ENCODE measurements at regions not wholly inside any gene's neighbourhood (a gene's known extent, or its start where the extent isn't known, plus 50 kb on each side); places are given as distances from the start of the nearest gene placed in this dataset.

DNA sequence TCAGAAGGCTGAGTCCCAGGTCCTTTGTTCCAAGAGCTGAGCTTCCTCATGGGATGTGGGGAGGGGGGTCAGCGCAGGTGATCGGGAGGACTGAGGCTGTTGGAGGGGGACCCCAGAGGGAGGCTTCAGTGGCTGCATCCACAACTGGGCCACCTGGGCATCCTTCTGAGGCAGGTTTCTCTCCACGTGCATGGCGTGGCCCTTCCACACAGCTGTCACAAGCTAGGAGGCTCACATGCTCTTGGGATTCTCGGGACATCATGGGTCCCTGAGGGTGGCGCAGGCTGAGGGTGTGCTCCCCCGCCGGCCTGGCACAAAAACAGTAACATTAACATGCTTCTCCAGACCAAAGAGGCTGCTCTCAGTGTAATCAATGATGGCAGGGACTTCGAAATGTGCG is 229.6 kb upstream of the AJAP1 start:
- Histone ChIP-seq H3K9me3 (no peaks in the 10 kb centered on the region), H3K27me3 (replicated peaks; ENCODE audit: insufficient read depth) (no peaks in the 10 kb centered on the region), H3K4me3 (no peak overlapping the region), H3K4me1 (ENCODE audit: control insufficient read depth in 1 of 2, low read depth in 2 of 2) (no peaks in the 10 kb centered on the region), H3K36me3 (no peaks in the 10 kb centered on the region), H3K27ac (no peak overlapping the region)
- DNase-seq (ENCODE audit: low spot score) (no peak), ATAC-seq (ENCODE audit: insufficient number of reproducible peaks, low FRiP score, low read depth) (no peak)
- TF ChIP-seq, protein P1, sequence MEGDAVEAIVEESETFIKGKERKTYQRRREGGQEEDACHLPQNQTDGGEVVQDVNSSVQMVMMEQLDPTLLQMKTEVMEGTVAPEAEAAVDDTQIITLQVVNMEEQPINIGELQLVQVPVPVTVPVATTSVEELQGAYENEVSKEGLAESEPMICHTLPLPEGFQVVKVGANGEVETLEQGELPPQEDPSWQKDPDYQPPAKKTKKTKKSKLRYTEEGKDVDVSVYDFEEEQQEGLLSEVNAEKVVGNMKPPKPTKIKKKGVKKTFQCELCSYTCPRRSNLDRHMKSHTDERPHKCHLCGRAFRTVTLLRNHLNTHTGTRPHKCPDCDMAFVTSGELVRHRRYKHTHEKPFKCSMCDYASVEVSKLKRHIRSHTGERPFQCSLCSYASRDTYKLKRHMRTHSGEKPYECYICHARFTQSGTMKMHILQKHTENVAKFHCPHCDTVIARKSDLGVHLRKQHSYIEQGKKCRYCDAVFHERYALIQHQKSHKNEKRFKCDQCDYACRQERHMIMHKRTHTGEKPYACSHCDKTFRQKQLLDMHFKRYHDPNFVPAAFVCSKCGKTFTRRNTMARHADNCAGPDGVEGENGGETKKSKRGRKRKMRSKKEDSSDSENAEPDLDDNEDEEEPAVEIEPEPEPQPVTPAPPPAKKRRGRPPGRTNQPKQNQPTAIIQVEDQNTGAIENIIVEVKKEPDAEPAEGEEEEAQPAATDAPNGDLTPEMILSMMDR (IDR thresholded peaks at IDR 0.05), result no peak

DNA sequence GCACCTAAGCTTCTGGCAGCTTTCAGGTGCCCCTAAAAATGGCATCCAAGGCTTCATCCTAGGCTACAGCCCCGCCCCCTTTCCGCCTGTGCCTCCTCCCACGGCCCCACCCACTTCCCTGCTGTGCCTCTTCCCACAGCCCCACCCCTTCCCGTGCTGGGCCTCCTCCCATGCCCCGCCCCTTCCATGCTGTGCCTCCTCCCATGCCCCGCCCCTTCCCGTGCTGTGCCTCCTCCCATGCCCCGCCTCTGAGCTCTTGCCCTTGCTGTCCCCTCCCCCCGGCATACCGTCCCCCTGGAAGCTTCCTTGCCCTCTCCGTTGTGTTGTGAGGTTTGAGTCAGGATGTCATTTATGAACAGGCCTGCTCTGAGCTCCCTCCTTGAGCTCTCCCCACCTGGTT is 228.5 kb upstream of the AJAP1 start:
- DNase-seq (ENCODE audit: low spot score) (no peak), ATAC-seq (ENCODE audit: insufficient number of reproducible peaks, low FRiP score, low read depth) (no peak)
- Histone ChIP-seq H3K4me3 (no peak overlapping the region), H3K9me3 (no peaks in the 10 kb centered on the region), H3K27me3 (replicated peaks; ENCODE audit: insufficient read depth) (no peaks in the 10 kb centered on the region), H3K36me3 (no peaks in the 10 kb centered on the region), H3K27ac (no peak overlapping the region), H3K4me1 (ENCODE audit: control insufficient read depth in 1 of 2, low read depth in 2 of 2) (no peaks in the 10 kb centered on the region)
- TF ChIP-seq, protein P1 (IDR thresholded peaks at IDR 0.05), result no peak

DNA sequence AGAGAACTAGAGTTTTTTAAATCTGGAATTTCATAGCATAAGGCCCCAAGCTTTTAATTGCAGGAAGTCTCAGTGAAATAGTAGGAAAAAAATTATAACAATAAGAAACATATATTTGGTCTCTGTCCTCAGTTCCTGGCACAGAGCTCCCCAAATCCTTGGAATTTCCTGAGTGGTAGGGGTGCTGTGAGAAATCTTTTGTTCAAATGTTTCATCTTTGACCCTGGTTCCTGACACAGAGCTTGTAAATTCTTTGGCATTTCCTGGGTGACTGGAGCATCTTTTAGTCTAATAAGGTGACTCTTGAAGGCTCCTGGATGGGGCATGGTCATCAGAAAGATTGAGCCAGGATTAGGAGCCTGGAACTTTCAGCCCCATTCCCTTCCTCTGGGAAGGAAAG is 225.7 kb upstream of the AJAP1 start:
- TF ChIP-seq, protein P1 (IDR thresholded peaks at IDR 0.05), result no peak
- Histone ChIP-seq H3K9me3 (no peaks in the 10 kb centered on the region), H3K36me3 (no peaks in the 10 kb centered on the region), H3K4me1 (ENCODE audit: control insufficient read depth in 1 of 2, low read depth in 2 of 2) (no peaks in the 10 kb centered on the region), H3K4me3 (no peak overlapping the region), H3K27me3 (replicated peaks; ENCODE audit: insufficient read depth) (no peaks in the 10 kb centered on the region), H3K27ac (no peak overlapping the region)
- DNase-seq (ENCODE audit: low spot score) (no peak), ATAC-seq (ENCODE audit: insufficient number of reproducible peaks, low FRiP score, low read depth) (no peak)

DNA sequence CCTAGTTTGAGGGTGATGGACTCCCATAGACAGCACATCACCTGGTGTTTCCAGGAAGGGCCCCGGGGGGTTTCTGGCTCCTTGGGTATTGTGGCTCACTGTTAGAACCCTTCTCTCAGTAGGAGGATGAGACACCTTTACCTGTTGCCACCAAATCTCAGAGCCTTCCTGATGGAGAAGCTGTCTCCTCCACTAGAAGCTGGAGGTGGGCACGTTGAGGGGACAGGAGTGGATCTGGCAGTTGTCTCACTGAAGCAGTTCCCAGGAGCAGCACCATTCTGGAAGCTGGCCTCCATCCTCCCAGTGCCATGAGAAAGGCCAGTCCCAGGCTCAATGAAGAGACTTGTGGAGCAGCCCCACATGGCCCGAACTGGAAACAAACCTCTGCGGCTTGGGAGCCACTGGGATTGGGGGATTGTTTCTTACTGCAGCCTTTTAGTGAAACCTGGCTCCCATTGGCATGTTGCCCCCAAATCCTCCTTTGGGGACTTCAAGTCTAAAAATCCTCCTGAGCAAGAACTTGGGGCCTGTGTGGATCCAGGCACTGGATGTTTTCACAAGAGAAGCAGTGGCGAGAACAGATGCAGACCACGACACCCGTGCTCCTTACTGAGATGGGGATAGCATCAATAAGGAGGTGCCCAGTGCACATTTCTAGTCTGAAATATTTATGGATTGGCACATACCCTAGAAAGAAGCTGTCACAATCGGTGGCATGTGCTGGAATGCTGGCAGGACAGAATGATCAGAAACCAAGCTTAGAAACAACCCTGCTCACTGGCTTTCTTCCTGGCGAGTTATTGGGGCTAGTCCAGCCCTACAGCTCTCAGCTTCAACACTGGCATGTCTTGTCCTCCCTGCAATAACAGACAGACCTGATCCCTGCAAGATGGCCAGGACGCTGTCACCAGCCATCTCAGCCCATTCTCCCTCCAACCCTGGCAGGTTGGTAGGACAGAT is 223.7 kb upstream of the AJAP1 start:
- Histone ChIP-seq H3K27ac (no peak overlapping the region), H3K27me3 (replicated peaks; ENCODE audit: insufficient read depth) (no peaks in the 10 kb centered on the region), H3K9me3 (no peaks in the 10 kb centered on the region), H3K4me1 (ENCODE audit: control insufficient read depth in 1 of 2, low read depth in 2 of 2) (no peaks in the 10 kb centered on the region), H3K36me3 (no peaks in the 10 kb centered on the region), H3K4me3 (no peak overlapping the region)
- DNase-seq (ENCODE audit: low spot score), result no peak
- TF ChIP-seq, protein P1 (IDR thresholded peaks at IDR 0.05), result no peak
- ATAC-seq (ENCODE audit: insufficient number of reproducible peaks, low FRiP score, low read depth), result no peak

DNA sequence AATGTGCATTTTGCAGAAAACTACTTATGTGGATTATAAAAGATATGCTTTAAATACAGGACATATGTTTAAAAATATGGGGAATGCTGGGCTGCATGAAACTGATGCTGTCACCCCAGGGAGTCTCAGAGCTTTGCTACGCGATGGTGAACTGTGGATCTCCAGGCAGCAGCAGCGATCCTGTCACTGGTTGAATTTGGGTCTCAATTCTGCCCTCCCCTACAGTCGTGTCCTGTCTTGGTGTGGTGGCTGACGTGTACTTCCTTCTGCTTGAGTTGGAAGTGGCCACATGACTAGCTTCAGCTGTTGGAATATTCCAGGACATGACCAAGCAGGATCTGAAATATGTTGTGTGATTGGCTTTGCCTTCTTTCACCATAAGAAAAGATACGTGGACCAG is 222.9 kb upstream of the AJAP1 start:
- no peaks in the 10 kb centered on the region for H3K4me1 ChIP-seq (ENCODE audit: control insufficient read depth in 1 of 2, low read depth in 2 of 2)
- H3K27ac ChIP-seq, result no peak overlapping the region
- H3K9me3 ChIP-seq, result no peaks in the 10 kb centered on the region
- no peak overlapping the region for H3K4me3 ChIP-seq
- H3K36me3 ChIP-seq, result no peaks in the 10 kb centered on the region
- TF ChIP-seq, protein P1 (IDR thresholded peaks at IDR 0.05), result no peak
- ATAC-seq (ENCODE audit: insufficient number of reproducible peaks, low FRiP score, low read depth) (no peak), DNase-seq (ENCODE audit: low spot score) (no peak)
- no peaks in the 10 kb centered on the region for H3K27me3 ChIP-seq (replicated peaks; ENCODE audit: insufficient read depth)
